SIG-M5 treated with dmso at 0.1 percent for 504 hours (cell line): ENCODE measurements at regions not wholly inside any gene's neighbourhood (a gene's known extent, or its start where the extent isn't known, plus 50 kb on each side); places are given as distances from the start of the nearest gene placed in this dataset.
"Not testable (repeated sequence)": the region's sequence is repeated elsewhere in the genome, so short reads cannot be mapped to it uniquely, and the experiment has no call there.

Source experiments
- DNase-seq: peaks from one replicate; lab custom pipeline; 2025; ENCODE audit not compliant: unreplicated experiment; lab: John Stamatoyannopoulos, UW

DNA sequence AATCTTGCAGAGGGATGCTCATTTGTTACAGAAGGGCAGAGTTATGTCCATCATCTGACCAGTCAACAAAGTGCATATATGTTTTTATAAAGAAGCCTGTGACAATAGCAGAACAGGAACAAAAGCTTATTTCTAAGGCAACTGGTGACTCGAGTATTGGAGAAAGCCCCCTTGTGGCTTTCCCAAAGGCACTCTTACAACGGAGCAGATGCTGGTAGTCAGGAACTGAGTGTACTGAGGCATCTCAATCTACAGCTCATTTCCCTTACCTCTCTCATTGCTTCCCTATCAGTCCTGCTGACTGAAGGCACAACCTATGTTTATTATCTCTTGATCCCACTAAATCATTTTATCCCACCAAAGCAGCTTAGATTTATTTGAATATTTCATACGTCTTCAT is 557.1 kb upstream of the CHAC2 start:
- DNase-seq, result no peak

DNA sequence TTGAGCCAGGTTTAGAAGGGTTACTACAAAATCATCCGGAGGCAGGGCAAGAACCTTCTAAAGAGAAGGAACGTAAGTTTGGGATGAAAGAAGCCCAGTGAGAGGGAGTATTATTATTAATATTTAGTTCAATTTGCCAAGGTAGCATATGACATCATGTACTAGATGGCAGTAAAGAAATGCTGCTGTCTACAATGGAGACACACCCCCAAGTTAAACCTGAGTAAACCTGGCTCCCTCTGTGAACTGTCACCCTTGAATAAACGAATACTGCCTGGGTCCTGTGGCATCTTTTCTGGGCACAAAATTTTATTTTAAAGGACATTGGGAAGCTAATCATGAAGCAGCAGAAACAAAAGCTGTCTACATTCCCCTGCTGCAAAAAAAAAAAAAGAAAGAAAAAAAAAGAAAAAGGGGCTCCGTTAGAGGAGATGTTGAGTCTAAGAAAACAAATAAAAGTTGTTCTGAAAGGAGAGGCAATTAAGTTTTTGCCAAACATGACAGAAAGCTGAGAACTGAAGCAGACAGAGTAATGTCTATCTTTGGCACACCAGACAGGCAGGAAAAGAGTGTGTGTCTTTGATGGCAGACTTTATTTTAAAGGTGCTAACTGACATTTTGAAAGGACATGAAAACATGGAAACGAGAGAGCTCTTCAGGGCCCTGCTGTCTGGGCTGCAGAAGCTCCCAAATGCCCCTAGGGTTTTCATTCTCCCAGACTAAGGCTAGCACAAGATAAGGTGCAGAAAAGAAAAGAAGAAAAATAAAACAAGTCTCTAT is 557.7 kb upstream of the CHAC2 start:
- no peak for DNase-seq

DNA sequence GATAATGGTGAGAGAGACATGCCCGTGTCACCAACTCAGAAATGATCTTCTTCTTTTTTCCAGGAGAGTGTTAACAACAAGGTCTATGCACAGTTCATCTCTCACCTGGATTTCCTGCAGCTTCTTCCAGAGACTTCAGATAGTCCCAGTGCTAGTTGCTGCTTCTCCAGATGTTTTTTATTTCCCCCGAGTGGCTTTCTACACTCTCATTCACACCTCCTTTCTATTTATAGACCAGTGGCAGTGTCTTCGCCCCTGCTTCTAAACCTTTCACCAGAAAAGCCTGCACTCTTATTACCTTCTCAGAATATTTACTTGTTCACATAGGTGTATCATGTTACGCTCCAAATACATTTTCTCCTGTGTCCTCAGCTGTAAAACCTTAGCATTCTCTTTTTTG is 558.8 kb upstream of the CHAC2 start:
- DNase-seq, result no peak

DNA sequence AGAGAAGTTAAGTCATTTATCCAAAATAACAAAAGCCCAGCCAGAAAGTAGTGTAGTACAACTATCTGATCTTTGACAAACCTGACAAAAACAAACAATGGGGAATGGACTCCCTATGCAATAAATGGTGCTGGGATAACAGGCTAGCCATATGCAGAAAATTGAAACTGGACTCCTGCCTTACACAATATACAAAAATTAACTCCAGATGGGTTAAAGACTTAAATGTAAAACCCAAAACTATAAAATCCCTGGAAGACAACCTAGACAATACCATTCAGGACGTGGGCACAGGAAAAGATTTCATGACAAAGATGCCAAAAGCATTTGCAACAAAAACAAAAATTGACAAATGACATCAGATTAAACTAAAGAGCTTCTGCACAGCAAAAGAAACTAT is 561.4 kb upstream of the CHAC2 start:
- not testable (repeated sequence) for DNase-seq

DNA sequence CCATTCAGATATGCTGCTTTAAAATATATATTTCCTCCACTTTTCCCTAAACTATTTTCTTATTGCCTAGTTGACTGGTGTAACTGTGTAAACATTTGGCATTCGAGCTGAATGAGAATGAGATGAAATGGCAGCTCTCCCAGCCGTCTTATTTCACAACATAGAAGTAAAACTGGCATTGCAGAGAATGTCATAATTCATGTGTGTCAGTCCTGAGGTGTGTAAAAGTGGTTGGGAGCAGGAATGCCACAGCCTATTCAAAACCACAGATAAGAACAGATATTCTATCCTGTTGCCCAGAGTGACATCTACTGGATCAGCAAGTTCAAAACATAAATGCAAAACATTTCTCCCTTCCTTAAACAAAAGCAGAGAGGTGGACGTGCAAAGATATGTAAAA is 565.5 kb upstream of the CHAC2 start:
- no peak for DNase-seq

DNA sequence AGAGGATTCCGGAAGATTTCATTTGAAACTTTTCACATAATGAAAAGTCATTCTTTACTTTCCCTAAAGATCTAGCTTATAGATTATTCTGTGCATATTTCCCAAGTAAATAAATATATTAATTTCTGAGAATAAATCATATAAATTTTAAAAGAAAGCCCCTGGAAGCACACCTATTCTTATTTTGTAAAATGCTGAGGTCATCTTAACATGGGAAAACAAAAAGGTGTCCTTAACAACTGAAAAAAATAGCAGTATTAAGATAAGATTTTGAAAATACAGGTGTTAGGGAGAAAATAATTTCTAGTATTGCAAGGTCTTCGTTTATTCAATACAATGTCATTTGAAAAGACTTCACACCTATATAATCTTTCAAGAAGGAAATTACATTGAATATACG is 567.5 kb upstream of the CHAC2 start:
- no peak for DNase-seq

DNA sequence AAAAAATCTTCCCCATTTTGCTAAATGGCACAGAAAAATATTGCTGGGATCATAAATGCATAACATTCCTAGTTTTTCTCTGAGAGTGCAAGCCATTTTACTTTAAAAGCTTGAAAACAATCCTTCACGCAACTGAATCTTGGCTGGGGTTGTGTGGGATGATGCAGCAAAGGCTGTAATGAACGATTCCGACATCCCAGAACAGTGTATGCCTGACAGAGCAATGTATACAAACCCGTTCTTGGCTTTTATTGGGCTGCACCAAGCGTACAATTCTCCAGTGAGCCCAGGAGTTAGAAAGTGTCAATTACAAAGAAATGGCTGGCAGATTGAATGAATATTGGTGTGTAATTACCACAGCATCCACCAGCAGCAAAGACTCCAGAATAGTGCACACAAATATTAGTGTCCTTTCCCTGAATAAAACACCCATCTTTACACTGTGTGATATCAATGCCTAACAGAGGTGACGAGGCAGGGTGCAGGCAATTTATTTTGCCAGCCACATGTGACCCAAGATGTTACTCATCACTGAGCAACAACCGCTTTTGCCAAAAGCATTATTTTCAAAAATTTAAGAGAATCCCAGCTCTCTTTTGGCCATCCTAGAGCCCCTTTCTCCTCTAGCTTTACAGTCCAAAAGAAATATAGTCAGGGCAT is 578.6 kb upstream of the CHAC2 start:
- DNase-seq, result no peak

DNA sequence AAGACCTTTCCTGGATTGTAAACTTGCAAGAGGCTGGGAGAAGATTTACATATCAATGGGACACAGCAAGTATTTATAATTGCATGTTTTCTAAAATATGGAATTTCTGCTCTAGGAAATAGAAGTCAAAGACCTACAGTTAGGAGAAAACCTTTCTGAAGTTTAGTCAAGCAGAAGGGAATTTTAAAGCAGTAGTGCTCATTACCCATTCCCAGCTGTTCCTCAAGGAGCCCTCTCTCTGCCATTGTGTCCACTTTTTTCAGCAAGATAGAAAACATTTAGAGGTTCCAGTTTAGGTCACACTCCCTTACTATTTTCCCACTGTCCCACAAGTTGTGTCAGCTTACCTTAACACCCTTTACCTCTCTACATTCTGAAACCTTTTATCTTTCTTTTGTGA is 584.0 kb upstream of the CHAC2 start:
- DNase-seq, result no peak

DNA sequence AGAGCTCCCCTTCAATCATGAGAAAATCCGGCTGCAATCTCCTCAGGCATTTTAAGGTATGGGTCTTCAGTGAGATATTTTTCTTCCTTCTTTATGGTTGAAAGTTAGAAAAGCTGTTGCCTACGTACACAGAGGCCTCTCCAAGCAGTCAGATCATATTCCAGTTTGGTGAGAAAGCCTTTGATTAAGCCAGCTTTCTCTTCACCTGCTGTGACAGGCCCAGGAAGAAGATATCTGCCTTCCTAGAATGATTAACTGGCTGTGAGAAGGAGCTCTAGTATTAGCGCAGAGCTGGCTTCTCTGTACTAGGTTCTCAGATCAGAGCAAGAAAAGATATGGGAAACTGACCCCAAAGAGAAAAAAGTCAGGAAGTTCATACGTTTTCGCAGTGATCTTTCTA is 585.0 kb upstream of the CHAC2 start:
- DNase-seq, result no peak

DNA sequence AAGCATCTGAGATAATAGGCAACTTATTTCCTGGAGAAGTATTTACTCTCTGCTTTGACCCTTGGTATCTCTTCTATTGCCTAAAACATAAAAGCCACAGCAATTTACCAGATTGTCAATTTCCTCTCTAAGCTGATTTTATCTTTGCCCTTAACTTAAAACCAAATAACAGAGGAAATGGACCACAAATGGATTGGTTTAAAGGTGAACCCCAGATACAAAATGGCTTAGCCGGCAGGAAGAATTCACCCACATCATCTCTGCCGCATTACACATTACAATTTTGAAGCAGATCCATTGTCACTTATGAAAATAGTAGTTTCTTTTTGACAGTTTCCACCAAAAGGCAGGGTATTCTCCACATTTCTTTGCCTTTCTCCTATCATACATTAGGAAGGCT is 585.8 kb upstream of the CHAC2 start:
- DNase-seq, result no peak

DNA sequence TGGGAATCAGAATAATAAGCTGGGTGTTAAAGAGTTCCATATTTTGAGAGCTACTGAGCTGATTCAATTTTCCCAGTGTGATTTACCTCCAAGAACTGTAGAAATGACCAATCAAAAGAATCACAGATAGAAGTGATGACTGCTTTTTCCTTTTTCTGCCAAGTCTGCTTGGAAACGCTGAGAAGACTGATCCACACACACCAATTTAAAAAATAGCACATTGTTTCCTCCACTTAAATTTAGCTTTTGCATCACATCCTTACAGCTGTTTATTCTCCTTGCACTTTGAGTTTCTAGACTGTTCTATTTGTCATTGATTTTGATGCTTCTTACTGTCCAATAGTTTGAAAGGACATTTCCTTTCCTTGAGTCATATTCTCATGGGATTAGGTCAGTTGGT is 590.3 kb upstream of the CHAC2 start:
- no peak for DNase-seq

DNA sequence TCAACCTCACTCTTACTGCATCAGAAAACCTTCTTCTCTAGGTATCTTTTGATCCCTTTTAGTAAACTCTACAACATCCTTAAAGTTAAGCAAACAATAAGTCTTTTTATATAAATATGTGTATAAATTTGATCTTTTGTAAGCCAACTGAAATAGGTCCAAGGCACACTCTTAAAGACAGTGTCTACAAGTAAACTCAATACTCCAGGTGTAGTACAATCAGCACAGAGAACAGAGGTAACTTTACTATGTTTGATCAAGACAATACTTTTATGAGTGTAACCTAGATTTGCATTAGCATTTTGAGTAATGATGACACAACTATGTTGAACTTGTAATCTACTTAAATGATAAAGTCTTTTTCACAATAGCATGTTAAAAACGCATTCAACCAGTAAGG is 593.1 kb upstream of the CHAC2 start:
- no peak for DNase-seq

DNA sequence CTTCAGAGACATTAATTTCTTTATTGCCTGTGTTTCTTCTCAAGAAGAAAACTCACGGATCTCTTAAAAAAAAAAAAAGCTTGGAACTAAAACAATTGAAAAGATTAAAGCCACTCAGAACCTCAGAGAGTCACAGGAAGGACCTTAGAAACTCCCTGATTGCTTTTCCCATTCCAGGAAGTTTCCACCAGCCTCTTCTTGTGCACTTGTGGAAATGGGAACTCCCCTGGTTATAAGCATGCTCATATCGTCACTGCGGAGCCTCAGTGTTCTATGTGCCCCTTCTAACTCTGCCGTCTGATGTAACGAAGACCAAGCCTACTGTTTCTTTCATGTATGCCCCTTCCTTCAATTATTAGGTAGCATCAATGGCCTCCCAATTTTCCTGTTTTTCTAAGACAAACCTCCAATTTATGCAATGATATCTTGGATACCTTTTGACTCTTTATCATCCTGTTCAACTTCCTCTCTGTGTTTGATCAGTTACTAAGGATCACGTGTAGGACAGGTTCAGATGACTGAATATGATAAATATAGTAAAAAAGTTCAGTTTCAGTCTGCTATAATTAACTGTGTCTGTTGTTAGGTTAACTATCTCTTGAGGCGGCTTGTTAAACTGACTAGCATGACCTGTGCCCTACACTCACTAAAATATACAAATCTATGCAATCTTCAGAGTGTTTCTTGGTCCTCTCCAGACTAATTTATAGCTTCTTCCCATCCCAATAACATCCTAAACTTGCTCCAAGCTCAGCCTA is 593.7 kb upstream of the CHAC2 start:
- DNase-seq, result no peak

DNA sequence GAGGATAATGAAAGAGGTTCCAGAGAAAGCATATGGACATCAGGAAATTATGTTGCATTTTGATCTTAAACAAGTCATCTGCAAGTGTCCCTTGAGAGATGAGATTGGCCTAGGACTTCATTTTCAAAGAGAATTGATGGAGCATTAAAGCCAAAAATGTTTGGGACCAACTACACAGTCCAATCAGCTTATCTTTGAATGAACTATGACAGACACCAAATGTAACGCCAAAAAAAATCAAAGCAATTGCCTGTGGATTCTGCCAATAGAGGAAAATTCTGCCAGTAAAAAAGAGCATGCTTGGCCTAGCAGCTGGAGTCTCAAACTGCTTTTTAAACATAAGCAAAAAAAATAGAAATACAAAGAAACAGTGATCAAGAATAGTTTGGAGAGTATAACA is 594.5 kb upstream of the CHAC2 start:
- DNase-seq, result no peak

DNA sequence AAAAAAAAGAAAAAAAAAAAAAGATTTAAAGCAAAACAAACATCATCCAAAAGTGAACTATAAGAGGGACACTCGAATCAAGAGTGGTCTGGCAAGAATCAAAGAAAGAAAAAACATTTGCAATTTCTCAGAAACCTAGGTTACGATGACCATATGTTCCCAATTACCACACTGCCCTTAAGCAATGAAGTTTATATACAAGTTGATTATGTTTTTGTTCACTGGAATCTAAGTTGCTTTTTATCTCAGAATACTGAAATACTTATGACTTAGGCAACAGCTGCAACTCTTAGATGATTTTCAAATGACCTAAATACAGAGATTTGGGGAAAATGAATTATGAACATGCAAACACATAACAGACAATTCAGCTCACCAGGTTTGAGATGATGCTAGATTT is 597.1 kb upstream of the CHAC2 start:
- DNase-seq, result no peak

DNA sequence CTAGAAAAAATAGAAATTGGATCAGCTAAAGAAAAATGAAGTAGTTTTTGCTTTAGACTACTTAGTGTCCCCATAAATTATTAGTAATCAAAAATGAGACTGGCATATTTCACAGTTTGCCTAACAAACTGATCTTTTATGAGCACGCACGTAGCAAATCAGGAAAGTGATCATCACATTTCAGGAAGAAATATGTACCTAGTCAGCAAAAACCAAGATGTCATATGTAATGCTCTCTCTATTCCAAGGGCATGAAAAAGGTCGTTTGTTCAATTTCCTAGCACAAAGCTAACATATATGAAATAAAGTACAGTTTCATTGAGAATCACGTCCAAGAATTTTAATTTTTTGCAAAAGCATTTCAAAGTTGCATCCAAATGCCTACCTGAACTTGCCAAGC is 600.4 kb upstream of the CHAC2 start:
- DNase-seq, result no peak

DNA sequence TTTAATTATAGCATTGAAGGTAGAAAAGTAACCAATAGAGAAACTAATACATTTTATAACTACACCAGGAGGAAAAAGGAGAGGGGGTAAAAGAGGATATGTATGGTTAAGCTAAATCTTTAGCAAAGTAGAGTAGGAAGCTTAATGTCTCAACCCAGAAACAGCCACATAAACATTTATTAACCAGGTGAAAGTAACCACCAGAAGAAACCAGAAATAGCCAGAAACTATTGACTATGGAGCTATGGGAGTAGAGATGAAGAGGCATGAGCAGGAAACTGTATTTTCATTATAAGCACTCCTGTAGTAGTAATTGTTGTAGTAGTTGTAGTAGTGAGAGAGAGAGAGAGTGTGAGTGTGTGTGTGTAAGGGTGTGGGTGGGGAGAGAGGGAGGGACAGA is 617.5 kb upstream of the CHAC2 start:
- DNase-seq, result no peak

DNA sequence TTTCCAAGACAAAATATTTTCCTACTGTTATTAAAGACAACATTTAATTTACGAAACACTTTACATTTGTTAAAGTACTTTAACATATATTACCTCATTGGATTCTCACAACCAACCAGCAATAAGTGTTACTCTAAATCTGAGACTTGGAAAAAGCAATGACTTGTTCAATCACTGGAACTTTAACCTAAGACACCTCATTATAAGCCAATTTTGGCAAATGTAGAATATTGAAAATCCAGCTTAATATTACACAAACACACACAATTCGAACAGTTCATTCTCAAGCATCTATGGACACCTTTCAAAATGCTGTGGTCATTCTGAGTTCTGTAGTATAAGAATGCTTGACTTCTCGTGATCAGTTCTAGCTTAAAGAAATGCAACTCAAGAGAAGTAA is 619.4 kb upstream of the CHAC2 start:
- no peak for DNase-seq

DNA sequence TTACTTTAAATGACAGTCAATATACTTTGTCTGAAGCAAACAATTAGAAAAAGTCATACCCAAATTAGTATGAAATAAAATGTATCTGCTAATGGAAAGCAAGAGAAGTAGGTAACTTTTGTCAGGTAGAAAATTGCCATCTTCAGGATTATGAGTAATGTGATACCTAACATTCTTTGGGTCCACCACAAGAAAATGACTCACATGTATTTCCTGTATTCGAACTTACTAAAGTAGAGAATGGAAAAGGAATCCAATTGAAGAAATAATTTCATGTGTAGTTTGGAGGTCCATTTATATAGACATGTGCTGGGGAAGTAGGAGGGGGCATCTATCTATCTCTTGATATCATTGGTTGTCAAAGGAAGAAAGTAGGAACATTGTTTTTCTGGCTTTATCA is 636.2 kb upstream of the CHAC2 start:
- DNase-seq, result no peak

DNA sequence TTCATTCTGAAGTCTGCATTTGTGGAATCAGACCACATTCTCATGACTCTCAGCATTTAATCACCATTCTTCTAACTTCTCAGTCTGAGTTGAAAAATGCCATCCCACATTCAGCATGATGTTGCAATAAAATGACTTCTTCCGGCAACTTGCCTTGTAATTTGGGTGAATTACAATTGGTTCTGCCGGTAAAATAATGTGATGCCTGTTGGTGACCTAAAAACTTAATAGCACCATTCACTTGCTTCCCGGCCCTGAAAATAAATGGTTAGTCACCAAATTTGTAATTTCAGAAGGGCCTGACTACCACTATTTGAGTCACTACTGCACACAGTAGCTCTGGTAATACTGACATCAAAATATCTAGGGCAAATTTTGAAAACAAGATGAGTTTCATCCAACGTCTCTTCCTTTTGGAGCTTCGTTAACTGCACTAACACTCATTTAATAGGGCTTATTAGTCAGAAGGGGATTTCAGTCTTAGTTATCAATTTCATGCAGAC is 637.1 kb upstream of the CHAC2 start:
- no peak for DNase-seq

DNA sequence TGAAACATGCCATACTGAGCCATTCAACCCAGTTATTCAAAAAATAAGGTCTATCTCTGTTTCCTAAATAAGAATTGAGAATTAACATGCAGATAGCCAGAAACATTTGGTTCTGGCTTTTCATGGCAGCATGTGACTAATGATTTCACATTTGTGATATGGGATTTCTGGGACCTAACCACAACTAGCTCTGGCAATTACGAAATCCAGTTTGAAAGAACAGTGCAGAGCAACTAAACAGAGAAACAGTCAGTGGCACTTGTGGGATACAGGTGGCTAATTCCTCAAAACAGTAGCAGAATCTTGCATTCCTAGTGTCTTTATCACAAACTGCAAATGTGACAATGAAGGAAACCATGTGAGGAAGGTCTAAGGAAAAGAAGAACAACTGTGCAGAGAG is 637.8 kb upstream of the CHAC2 start:
- DNase-seq, result no peak

DNA sequence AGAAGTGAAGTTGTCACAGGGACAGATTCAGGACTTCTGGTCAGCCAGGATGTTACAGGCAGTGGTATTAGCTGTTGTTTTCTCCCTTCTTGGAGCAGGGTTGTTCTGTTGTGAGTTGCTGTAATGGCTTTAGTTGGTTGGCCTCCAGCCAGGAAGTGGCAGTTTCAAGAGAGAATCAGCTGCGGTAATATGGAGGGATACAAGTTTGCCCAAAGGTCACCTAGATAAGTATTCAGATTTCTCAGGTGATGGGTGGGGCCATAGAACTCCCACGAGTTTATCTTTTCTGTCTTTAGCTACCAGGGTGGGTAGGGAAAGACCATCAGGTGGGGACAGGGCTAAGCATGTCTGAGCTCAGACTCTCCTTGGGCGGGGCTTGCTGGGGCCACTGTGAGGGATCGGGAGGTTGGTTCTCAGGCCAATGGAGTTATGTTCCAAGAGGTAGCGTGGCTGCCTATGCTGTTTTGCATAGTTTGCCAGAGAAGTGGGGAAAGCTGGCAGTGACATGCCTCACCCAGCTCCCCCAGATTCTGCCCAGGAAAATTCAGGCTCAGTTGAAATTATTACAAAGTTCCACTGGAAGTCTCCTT is 640.4 kb upstream of the CHAC2 start:
- DNase-seq, result no peak
